Activated CD8-positive, alpha-beta memory T cell treated with anti-CD3 and anti-CD28 coated beads for 1 hour (primary cell): ENCODE measurements at regions not wholly inside any gene's neighbourhood (a gene's known extent, or its start where the extent isn't known, plus 50 kb on each side); places are given as distances from the start of the nearest gene placed in this dataset.

Experiments
- DNase-seq, 2 donors: peaks; one replicate each; pipeline ENCODE4 v3.0.0-alpha.2; 2020; ENCODE audit warnings: low read depth in 1 of 2; ENCODE audit errors: extremely low read depth in 1 of 2

DNA sequence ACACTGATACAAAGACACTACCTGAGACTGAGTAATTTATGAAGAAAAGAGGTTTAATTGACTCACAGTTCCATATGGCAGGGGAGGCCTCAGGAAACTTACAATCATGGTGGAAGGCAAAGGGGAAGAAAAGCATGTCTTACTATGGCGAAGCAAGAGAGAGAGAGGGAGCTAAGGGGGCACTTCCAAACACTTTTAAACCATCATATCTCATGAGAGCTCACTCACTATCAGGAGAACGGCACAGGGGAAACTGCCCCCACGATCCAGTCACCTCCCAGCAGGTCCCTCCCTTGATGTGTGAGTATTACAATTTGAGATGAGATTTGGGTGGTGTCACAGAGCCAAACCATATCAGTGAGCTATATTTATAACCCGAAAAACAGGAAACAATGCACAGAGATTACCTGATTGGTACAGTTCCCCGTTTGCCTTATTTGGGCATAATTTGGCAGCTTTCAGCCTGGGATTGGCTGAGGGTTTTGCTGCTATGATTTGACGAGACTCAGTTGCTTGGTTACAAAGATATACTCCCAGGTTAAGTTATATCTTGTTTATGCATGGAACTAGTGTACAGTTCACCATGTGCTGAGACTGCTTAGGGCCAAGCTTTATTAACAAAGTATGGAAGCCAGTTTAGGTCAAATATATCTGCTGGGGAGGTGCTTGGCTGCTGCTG lies 184.2 kb downstream of the NR2F2 start:
- DNase-seq, result no peak

DNA sequence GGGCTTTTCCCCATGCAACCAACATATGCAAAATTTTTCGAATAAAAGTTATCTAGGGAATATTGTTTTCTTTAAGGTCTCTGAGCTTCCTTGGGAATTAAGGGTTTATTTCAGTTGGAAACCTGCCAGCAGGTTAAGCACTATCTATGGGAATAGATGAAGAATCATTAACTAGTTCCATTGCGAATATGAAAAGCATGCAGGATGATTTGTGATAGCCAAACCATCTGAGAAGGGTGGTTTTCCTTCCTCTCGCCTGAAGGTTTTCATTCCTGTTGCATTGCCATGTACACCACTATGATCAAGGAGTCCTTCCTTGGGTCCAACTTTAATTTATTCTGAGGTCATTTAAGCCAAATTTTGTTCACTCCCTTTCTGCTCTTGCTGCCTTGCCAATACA lies 184.9 kb downstream of the NR2F2 start:
- DNase-seq, result no peak

DNA sequence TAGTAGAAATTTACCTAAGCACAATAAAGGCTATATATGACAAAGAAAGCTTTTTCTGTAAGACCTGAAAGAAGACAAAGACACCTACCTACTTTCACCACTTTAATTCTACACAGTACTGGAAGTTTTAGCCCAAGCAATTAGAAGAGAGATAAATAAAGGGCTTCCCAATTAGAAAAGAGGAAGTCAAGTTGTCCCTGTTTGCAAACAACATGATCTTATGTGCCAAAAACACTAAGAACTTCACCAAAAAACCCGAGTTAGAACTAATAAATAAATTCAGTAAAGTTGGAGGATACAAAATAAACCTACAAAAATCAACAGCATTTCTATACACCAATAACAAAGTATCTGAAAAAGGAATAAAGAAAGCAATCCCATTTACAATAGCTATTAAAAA lies 190.9 kb downstream of the NR2F2 start:
- DNase-seq, result no peak

DNA sequence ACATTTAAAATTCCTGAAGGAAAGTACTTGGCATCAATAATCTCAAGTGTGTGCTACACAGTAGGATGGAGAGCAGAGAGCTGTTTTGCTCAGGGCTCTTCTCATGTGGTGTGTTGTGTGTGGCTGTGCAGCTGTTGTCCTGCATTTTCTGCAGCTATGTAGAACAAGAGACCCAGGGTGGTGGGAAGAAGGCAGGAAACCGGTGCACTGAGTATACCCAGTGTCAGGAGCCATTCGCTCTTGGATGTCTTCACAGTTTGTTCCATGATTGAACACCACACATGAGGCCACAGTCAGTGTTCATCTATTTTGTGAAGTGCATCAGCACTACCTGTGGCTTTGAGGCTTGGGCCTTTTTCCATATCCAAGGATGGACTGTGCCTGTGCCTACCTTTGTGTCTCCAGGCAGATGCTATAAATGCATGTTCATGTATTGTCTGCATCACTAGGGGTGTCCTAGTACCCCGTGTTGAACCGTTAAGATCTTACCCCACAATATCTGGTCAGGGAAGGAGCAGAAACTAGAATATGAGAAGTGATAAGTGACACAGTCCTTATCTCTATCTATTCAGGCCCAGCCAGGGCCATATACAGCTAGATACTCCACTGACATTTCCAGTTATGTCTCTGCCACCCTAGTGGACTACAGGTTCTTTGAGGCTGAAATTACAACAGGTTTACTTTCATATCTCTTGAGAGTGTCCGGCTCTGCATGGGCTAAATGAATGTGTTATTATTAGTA lies 194.3 kb downstream of the NR2F2 start:
- no peak for DNase-seq

DNA sequence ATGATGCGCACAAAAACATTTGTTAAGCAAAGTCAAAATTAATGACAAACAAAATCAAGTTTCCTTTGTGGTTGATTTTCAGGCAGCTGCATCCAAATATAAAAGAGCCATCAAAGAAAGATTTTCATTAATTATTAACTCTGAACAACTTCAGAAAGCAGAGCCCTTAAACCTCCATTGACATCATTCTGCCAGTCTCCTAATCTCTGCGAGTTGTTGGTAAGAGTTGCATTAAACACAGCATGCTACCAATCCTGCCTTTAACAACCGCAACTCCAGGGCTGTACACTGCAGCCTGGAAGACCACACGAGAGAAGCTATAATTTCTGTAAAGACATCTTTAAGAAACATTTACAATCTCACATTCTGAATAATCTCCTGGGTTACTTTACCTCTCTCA lies 204.6 kb downstream of the NR2F2 start:
- DNase-seq, result no peak

DNA sequence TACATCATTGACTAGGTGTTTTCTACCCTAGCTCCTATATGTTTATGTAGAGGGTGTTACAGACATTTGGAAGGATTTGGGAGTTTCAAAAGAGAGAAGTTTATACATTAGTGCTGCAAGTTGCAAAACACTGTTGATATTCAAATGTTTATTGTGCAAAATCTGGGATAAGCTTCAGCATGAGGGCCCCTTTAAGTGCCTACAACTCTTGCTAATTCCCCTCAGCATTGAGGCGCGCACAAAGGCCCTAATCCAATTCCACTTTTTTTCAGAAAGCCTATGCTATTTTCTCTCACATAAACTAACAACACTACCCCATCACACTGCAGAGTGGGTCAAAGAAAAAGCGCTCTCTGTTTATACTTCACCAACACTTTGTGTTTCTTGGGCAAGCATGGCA lies 208.0 kb downstream of the NR2F2 start:
- no peak for DNase-seq

DNA sequence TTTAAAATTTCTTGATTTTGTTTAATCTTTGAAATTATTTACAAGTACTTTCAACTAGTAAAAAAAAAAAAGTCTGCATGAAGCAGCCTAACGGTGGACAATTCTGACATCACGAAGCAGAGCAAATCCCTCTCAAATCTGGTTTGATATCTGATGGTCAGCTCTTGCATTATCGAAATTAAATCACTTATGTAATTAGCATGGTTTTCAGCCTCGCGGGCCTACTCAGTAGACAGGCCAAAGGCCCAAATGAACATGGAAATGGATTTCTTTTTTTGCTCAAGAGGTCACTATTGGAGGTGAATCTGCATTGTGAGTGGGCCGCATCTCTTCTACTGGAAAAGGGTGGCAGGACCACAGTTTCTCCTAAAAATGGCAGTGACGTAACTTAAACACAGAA lies 209.8 kb downstream of the NR2F2 start:
- DNase-seq, result no peak

DNA sequence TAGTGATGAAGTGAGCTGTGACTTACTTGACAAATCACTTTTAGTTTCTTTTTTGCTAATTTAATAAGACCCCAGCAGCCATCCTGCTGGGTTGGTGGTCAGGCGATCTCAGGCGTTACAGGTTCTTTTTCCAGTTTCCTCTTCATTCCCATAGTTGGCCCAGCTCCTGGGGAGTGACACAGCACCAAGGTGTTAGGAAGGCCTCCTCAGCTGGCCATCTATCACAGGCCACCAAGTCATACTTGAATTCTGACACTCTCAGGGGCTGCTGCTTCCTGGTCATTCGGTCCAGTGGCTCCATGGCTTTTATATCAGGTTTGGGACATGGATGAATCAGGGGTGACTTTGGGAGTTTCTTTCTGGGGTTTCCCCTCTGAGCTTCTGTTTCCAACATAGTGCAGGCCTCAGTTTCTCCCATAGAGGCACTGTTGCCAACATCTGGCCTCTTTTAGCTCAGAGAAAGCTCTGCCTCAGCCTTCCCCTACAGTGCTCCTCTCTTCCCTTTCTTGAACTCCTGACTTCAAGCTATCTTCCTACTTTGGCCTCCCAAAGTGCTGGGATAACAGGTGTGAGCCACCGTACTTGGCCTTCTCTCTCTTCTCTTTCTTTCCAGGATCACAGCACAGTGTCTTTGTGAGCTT lies 211.8 kb downstream of the NR2F2 start:
- DNase-seq, result no peak

DNA sequence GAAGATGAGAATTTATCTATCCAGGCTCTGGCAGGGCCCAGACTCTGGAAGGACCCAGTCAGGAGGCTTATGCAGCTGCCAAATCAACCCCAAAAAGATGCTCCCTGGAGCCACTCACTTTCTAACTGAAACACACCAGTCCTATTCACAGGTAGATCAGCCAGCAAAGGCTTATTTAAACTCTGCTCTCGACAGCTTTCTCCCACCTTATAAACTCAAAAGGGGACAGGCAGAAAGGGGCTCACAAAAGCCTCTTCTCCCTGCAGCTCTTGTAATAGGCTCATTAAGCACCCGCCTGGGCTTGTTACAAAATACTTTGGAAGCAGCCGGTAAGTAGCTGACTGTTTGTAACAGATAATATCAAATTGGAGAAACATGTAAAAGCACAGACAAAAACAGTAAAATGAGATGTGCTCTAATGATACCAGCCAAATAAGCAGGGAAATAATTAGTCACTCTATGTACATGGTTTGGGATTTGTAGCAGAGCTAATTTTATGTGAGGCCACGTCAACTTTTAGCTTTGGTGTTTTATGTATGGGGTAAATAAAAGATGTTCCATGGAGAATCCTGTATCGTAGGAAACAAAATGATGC lies 213.8 kb downstream of the NR2F2 start:
- no peak for DNase-seq

DNA sequence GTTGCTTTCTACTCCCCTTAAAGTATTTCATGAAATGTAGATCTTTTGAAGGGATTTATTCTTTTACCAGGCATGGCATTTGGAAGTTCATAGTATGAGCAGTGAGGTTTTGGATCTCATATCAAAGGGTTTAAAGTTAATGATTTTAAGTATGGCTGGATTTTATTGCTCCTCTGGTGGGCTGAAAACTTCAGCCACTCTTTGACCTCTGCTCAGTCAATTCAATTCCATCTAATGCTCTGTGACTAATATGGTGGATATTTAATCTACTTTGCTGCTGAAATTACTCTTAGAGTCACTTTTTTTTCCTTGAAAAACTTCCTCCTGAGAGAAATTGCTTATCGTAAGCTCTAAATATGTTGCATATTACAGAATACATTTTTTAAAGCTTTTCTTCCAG lies 218.6 kb downstream of the NR2F2 start:
- no peak for DNase-seq

DNA sequence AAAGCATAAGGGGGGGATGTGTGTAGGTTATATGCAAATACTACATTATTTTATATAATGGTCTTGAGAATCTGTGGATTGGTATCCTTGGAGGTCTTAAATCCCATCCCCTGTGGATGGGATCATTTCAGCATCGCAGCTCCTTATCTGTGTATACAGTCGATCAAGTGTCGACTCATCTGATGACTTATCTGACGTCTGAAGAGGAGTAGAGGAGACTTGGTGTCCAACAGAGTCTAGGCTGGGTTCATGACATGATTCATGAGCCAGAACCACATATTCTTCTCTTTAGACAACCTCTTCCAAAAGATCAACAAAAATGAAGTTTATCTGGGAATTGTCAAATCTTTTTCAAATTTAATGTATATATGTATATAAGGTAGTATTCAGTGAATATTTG lies 220.7 kb downstream of the NR2F2 start:
- no peak for DNase-seq

DNA sequence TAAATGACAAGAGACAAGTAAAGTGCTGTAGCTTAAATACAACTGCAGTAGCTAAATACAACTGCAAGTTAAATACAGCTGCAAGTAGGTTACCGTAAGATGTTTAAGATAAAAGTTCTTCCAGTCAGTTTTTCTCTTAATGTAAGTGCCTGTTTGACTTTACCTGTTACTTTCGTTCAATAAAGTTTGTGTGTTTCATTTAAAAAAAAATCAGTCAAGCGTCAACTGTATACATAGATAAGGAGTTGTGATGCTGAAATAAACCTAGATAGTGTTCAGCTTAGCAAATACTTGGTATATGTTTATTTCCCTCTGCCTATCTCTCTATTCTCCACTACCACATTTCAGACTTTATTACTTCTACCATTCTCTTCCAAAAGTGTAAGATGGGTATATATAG lies 221.2 kb downstream of the NR2F2 start:
- DNase-seq, result no peak

DNA sequence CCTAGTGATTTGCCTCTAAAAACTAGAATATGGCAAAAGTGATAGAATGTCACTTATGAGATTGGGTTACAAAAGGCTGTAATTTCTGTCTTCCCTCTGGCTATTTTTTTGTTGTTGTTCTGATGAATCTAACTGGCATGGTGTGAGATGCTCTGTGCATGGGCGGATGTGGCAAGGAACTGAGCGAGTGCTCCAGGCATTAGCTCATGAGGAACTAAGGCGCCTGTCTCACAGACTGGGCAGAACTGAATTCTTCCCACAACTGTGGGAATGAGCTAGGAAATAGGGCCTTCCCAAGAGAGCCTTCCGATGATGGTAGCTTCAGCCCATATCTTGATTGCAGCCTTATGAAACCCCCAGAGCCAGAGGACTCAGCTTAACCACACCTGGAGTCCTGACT lies 222.5 kb downstream of the NR2F2 start:
- no peak for DNase-seq

DNA sequence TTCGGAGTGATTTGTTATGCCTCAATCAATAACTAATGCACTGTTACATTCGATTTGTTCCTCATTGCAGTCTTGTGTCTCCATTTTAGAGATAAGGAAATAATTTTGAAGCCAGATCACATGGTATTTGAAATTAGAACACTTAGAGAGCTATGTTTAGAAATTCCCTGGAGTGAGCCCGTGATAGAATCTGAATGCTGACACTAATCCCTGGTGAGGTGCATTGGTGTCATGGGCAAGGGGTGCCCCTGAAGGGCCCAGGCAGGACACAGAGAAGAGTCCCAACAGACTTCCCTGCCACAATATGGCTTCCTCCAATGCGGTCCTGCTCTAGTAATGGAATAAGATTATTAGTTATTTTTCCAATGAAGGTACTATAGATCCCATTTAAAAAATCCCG lies 223.0 kb downstream of the NR2F2 start:
- DNase-seq, result no peak

DNA sequence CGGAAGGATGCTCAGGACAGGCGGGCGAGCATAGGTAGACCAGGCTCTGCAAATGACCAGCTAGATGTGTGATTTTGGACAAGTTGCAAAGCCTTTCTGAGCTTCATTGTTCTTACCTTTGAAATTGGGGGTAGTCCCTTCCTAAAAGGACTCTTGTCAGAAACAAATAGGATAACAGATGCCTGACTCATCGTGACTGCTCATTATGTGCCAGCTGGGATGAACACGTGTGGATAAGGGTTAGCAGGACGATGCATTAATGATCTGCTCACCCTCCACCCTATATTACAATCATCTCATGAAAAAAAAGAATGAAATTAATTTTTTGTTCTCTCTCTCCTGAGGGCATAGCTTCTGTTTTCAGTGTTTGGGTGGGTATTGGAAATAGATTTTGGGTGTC lies 223.4 kb downstream of the NR2F2 start:
- no peak for DNase-seq

DNA sequence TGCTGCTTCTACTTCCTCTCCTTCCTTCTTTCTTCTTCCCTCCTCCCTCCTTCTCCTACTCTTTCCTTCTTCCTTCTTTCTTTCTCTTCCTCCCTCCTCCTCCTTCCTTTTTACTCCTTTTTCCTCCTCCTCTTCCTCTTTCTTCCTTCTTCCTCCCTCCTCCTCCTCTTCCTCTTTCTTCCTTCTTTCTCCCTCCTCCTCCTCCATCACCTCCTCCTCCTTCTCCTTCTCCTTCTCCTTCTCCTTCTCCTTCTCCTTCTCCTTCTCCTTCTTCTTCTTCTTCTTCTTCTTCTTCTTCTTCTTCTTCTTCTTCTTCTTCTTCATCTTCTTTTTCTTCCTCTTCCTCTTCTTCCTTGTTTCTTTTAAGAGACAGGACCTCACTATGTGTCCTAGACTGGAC lies 224.0 kb downstream of the NR2F2 start:
- DNase-seq, result no peak

DNA sequence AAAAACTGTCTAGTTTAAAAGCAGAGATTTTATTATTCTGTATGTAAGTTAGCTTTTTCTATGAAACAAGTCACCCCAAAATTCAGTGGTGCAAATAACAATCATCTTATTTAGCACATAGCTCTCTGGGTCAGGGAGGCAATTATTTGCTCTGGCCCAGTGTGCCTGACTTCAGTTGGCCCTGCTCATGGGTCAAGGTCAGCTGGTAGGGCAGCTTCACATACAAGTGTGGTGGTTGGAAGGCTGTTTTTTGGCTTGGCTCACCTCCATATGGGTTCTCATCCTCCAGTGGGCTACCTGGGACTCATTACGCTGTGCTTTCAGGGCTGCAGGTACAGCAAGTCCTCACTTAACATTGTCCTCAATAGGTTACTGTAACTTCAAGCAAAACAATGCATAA lies 228.6 kb downstream of the NR2F2 start:
- no peak for DNase-seq

DNA sequence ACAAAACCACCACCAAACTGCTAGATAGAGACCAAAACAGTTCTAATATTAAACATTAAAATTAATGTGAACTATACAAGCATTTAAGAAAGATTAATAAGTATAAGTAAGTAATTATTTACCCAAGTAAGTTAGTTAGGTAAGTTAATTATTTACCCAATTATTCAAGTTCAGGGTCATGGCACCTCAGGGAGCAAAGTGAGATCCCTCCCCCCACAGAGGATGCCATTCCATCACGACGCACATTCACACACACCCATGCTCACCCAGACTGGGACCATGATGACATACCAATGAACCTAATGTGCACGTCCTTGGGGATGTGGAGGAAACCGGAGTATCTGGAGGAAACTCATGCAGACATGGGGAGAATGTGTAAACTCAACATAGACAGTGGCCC lies 229.1 kb downstream of the NR2F2 start:
- no peak for DNase-seq

DNA sequence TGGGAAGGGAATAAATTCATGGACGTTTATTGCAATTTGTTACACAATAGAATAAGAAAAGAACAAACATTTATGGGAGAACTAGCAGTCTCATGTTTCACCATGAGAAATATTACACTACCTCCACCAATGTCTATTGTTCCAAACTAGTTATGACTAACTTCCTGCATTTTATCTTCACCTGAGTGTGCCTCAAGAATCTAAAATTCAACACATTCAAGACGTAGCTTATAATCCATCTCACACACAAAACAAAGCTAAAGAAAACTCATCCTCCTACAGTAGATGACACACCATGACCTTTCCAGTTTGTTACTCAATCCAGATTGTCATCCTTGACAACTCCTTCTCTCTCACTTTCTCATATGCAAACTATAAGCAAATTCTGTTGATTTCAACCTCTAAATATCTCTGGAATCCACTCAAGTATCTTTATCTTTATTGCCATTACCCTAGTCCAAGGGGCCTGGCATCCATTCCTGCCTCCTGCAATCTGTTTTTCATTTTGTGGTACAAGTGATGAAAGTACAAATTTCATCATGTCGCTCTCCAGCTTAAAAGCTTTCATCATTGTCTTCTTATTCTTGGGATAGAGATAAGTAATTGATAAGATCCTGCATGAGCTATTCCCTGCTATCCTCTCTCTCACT lies 229.9 kb downstream of the NR2F2 start:
- no peak for DNase-seq

DNA sequence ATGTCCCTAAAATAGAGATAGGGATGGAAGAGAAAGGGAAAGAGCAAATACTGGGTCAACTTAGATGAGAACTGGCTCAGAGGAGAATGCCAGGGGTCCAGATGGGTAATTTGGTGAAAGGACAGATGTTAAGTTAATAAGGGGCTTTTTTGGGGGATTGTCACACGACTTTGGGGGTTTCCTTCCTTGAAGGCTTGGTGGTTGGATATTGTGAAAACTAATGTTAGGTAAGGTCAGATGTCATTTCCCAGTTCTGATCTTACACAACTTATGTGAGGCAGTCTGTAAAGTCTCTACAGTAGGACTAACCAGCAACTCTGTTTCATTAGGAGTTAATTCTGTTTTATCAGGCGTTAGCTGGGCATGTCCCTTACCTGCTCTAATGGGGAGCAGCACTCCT lies 231.1 kb downstream of the NR2F2 start:
- DNase-seq, result no peak

DNA sequence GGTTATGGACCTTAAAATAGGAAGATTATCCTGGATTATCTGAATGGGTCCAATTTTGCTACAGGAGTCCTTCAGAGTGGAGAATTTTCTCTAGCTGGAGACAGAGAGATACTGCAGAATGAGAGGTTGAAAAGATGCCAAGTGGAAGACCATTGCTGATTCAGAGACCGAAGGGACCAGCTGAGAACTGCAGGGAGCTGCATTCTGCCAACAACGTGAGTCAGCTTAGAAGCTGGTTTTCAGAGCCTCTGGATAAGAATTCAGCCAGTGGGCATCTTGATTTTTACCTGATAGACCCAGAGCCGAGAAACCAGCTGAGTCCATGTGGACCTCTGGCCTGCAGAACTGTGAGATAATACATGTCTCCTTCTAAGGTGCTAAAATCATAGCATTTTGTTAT lies 234.0 kb downstream of the NR2F2 start:
- no peak for DNase-seq
